Stimulated activated CD8-positive, alpha-beta memory T cell treated with anti-CD3 and anti-CD28 coated beads, Interleukin-15, amount 100 ng/mL, for 48 hours (primary cell): ENCODE measurements at regions not wholly inside any gene's neighbourhood (a gene's known extent, or its start where the extent isn't known, plus 50 kb on each side); places are given as distances from the start of the nearest gene placed in this dataset.
A peak's percentile ranks its signal among the peaks of the same experiment; 100 is the strongest.
"Not testable (repeated sequence)": the region's sequence is repeated elsewhere in the genome, so short reads cannot be mapped to it uniquely, and the experiment has no call there.

Experiments used
- DNase-seq, 2 donors: peaks; one replicate each; pipeline ENCODE4 v3.0.0-alpha.2; 2020; ENCODE audit warnings: low read depth in 2 of 2

DNA sequence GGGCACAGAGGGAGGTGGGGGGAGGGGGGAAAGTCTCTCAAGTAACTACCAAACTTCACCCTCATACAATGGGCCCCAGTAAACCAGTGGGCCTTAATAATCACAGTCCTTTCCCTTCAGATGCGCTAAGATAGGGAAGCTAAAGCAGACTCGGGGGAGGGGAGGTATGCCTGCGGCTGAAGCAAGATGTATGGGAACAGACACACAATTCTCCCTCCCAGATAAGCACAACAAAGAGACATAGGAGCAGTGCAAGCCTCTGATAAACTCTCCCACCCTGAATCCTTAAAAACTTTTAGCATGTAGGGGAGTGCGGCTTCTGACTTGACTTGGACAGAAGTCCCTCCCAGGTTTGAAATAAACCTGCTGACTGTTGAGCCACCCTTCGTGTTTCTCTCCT, 54.7 kb downstream of the PROP1 start:
- DNase-seq, result not testable (repeated sequence)

GRCh38 chr5:177939246-177940171, 56.5 kb downstream of the PROP1 start:
- DNase-seq, result peak in 1 of 2 donors; percentile 5

DNA sequence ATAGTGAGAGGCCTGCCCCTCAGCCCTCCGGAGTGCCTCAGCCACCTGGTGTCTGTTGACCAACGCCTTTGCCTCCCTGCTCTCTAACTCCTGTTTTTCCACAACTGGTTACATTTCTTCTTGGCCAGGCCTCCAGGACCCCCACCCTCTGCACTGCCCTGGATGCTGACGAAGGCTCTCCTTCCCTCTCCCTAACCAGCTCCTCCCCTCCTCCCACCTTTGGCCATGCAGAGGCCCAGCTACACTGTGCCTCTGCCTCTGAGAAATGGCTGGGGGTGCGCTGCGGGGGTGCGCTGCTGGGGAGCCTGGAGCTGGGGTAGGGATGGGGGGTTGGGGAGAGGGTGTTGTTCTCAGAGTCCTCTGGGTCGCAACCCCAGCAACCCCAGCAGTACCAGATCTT, 57.3 kb downstream of the PROP1 start:
- DNase-seq, result not testable (repeated sequence)

DNA sequence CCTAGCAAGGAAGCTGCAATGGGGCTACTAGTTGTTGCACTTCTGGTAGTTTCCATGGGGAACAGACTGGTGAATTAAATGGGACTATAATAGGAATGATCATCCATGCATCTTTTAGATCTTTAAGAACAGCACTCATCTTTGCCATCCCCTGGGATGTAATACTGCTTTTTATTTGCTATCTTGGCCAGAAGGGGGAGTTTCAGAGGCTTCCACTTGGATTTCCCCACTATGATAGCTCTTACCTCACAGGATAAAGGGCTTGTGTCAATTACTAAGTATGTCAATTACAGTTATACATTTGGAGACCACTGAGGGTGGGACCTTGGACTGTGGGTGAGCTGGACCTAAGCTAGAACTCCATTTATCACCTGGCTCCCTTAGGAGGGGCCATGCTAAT, 61.8 kb downstream of the PROP1 start:
- DNase-seq, result not testable (repeated sequence)

GRCh38 chr5:177930269-177931022, 65.6 kb downstream of the PROP1 start:
- not testable (repeated sequence) for DNase-seq

DNA sequence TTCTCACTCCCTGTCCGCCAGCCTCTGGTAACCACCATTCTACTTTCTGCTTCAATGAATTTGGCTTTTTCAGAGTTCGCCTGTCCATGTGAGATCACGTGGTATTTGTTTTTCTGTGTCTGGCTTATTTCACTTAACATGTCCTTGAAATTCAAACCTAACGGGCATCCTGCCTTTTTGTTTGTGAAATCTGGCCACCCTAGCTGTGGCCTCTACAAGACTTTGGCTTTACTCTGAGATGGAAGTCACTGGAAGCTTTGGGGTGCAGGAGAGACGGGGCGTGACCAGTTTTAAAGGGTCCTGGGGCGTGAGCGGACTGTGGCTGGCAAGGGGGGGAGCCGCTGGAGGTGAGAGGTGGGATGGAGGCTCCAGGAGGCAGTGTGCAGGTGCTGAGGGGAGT, 66.4 kb downstream of the PROP1 start:
- not testable (repeated sequence) for DNase-seq

DNA sequence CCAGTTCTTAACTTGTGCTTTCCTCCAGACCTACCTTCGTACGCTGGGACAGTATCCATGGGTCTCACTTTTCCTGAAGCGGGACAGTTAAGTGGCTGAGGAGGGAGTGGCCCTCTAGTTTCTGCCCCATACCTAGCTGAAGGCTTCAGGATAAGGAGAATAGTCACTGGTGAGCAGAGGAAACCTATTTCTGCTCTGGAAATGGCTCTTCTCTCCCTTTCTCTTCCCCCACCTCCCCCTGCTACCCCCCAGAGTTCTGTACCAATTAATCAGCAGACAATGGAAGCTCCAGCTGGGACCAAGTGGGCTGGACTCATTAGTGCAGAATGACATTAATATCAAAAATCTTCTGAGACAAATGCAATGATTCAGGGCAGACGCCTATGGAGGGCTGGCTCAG, 68.5 kb downstream of the PROP1 start:
- DNase-seq, result not testable (repeated sequence)

- DNase-seq, result not testable (repeated sequence)
Observed at GRCh38 chr5:177924577-177924976, 71.5 kb downstream of the PROP1 start.

GRCh38 chr5:177923837-177924236, 72.2 kb downstream of the PROP1 start:
- not testable (repeated sequence) for DNase-seq

DNA sequence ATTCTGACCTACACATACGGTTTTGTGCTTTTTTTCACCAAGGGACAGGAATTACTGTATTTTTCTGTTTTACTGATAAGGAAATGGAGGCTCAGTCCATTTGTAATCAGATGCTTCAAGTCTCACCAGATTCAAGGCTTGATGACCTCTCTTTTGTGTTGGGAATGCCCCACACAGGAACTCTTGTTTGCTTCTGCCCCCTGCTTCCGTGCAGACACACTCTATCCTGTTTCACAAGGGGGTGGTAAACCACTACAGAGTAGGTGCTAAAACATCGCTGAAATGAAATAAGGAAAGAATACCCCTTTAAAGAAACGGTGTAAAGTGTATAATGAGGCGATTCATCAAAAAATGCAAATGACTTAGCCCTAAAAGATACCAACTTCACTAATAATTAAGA, 72.9 kb downstream of the PROP1 start:
- not testable (repeated sequence) for DNase-seq

DNA sequence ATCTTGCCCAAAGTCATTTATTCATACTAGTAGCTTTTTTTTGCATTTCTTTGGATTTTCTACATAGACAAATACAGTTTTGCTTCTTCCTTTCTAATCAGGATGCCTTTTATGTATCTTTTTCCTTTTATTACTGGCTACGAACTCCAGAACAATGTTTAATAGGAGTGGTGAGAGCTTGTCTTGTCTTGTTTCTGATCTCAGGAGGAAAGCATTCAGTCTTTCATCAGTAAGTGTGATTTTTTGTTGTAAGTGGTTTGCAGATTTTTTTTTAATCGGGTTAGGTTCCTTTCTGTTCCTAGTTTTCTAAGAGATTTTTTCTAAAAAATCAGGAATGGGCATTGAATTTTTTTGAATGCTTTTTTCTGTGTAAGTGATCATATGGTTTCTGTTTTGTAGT, 86.8 kb downstream of the PROP1 start:
- DNase-seq, result not testable (repeated sequence)

DNA sequence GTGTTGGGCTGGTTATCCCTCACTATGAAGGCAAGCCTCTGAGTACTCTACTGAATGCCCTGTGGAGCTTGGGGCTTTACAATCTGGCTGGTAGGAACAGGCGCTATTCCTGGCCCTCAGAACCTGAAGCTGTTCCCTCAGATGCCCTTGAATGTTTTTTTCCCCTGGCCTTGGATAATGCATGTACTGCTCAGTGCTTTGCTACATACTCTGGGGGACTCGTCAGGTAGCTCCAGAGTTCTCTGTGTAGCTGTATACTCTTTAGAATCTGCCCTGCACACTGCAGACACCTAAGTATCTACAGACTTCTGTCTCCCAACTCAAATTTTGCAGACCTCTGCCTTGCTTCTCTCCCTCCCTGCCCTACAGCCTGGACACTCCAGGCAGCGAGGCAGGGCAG, 93.2 kb downstream of the PROP1 start:
- not testable (repeated sequence) for DNase-seq

GRCh38 chr5:177900066-177900465, 96.0 kb downstream of the PROP1 start:
- DNase-seq, result not testable (repeated sequence)

- DNase-seq, result not testable (repeated sequence)
Observed at GRCh38 chr5:177894681-177895453, 101.2 kb downstream of the PROP1 start.

DNA sequence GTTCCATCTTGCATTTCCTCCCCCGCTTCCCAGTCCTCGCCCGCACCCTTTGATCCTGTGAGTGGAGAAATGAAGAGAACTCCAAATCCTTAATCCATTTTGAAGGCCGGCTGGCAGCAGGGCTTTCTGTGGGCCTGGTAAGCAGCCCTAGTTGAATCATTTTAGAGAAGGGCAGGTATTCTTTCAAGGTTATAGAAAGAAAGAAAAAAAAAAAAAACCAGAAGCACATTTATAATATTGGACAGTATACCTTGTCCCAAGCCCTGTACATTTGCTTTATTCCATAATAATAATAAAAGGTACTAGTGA, 103.7 kb downstream of the PROP1 start:
- not testable (repeated sequence) for DNase-seq

DNA sequence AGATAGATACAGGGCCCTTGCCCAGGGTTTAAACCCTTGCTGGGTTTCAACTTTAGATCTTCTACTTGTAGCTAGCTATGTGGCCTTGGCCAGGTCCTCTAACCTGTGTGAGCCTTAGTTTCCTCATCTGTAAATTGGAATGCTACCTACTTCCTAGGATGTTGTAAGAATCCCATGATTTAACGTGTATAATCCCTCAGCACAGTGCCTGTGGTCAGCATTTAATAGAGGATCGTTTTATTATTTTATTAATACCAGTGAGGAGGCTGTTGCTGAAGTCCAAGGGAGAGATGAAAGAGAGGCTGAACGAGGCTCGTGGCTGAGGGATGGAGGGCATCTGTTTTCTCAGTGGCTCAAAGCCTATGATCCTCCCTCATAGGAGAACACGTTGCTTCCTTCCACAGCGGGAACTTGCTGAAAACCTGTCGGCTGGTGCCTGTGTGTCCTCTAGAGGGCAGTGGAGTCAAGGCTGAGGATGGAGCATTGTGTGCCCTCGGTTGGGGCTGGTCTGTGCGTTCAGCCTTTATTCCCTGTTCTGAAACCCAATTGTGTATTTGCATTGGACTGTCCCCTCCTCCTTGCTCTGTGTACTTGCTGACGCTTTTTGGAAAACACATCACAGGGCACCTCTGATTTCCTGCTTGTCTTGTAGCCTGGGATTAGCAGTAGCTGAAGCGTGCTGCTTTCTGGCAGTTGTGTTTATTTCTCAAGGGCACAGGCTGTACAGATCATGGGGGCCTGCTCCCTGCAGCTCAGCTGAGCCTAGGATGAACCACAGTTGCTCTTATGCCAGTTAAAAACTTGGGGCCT, 104.3 kb downstream of the PROP1 start:
- peak in 1 of 2 donors; percentile 10 for DNase-seq

GRCh38 chr5:177883295-177883694, 100.6 kb upstream of the FAM153A start:
- DNase-seq, result not testable (repeated sequence)

GRCh38 chr5:177875900-177876238, 93.2 kb upstream of the FAM153A start:
- DNase-seq, result not testable (repeated sequence)

GRCh38 chr5:177875013-177875899, 92.6 kb upstream of the FAM153A start:
- not testable (repeated sequence) for DNase-seq

DNA sequence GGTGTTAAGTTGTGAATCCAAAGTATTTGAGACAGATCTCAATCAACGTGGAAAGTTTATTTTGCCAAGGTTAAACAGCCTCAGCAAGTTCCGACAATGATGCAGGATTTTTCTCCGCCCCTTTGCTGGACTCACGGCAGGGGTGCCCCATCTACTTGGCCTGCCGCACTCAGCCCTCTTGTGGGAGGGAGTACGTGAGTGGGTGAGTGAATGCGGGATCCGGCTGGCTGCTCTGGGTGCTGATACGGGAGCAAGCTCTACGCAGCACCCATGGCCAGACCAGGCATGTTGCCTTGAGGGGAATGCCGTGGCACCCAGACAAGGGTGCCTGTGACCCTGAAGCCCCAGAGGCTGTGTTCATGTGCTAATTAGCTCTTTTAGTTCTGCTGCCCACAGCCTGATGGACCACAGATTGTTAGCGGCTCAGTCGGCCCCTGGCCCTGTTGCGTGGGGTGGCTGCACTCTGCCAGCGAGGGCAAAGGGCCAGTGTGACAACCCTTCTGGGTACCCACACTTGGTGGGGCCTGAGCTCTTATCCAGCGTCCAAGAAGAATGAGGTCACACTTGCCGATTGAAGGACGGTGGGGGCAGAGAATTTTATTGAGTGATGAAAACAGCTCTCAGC, 81.2 kb upstream of the FAM153A start:
- not testable (repeated sequence) for DNase-seq
